Calu3 (cell line): ENCODE measurements at regions not wholly inside any gene's neighbourhood (a gene's known extent, or its start where the extent isn't known, plus 50 kb on each side); places are given as distances from the start of the nearest gene placed in this dataset.

Source experiments
- BruUV-seq: library from RNA; stranded (reverse); fragments of 400-500 nt; replicated peaks from 2 replicates; lab custom pipeline; 2021; lab: Mats Ljungman, UMichigan
- CTCF ChIA-PET: fragments of 300-600 bp; sonication (Branson Sonifier 250); formaldehyde crosslinking; loops from one replicate; lab custom pipeline; 2022; ENCODE audit warnings: antibody characterized with exemption; lab: Charles Lee
- DNase-seq: peaks from one replicate; pipeline ENCODE4 v3.0.0; 2022
- H3K27ac Mint-ChIP-seq: one replicate; pipeline ENCODE4 v1.8.0; 2022; ENCODE audit warnings: mixed read lengths; ENCODE audit not compliant: unreplicated experiment
- H3K27me3 Mint-ChIP-seq: one replicate; pipeline ENCODE4 v1.8.0; 2022; ENCODE audit warnings: mixed read lengths; ENCODE audit not compliant: unreplicated experiment
- H3K36me3 Mint-ChIP-seq: one replicate; pipeline ENCODE4 v1.8.0; 2022; ENCODE audit warnings: mild to moderate bottlenecking, moderate library complexity, mixed read lengths; ENCODE audit not compliant: insufficient read depth, unreplicated experiment
- H3K4me1 Mint-ChIP-seq: one replicate; pipeline ENCODE4 v1.8.0; 2022; ENCODE audit warnings: mild to moderate bottlenecking, low read depth, mixed read lengths; ENCODE audit not compliant: unreplicated experiment
- H3K4me3 Mint-ChIP-seq: one replicate; pipeline ENCODE4 v1.8.0; 2022; ENCODE audit warnings: mild to moderate bottlenecking, low read depth, moderate library complexity, mixed read lengths; ENCODE audit not compliant: unreplicated experiment
- H3K9me3 Mint-ChIP-seq: one replicate; pipeline ENCODE4 v1.8.0; 2022; ENCODE audit warnings: low read depth, mixed read lengths; ENCODE audit not compliant: unreplicated experiment
- intact Hi-C: fragments of 100-400 bp; cut with micrococcal nuclease; formaldehyde crosslinking; loops from one replicate; pipeline ENCODE4 v1.10.0; 2022; ENCODE audit not compliant: unreplicated experiment
- TF ChIP-seq, protein P1 (sequence below): fragments of 200-600 bp; IDR thresholded peaks from one replicate; pipeline ENCODE4 v1.8.0; 2022; ENCODE audit warnings: antibody characterized with exemption; ENCODE audit not compliant: unreplicated experiment

DNA sequence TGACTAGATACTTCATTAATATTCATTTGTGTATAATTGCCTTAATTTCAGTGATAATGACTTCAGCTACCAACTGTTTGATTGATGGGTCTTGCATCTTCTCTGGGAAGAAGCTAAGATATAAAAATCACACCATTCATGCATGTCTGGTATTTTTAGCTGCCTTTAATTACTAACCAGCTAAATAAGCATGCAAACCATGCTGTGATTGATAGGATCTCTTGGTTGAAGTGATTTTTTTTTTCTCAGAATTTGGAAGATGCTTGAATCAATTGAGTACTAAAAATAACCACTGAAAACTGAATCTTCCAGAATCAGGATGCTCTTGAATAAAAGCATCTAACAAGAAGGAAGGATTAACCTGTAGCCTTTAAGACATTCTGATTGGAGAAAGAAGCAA is 668.8 kb downstream of the TDRD15 start:
- TF ChIP-seq, protein P1, sequence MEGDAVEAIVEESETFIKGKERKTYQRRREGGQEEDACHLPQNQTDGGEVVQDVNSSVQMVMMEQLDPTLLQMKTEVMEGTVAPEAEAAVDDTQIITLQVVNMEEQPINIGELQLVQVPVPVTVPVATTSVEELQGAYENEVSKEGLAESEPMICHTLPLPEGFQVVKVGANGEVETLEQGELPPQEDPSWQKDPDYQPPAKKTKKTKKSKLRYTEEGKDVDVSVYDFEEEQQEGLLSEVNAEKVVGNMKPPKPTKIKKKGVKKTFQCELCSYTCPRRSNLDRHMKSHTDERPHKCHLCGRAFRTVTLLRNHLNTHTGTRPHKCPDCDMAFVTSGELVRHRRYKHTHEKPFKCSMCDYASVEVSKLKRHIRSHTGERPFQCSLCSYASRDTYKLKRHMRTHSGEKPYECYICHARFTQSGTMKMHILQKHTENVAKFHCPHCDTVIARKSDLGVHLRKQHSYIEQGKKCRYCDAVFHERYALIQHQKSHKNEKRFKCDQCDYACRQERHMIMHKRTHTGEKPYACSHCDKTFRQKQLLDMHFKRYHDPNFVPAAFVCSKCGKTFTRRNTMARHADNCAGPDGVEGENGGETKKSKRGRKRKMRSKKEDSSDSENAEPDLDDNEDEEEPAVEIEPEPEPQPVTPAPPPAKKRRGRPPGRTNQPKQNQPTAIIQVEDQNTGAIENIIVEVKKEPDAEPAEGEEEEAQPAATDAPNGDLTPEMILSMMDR = no peak
- Mint-ChIP-seq H3K36me3 (no peaks in the 10 kb centered on the region), H3K4me1 (no peaks in the 10 kb centered on the region), H3K4me3 (no peak overlapping the region), H3K27ac (no peak overlapping the region), H3K27me3 (no peaks in the 10 kb centered on the region), H3K9me3 (peaks cover 27% of the 10 kb centered on the region)
- DNase-seq = no peak
- intact Hi-C loops = no loop called here
- CTCF ChIA-PET = no interaction called here
- BruUV-seq = no TSS peak

DNA sequence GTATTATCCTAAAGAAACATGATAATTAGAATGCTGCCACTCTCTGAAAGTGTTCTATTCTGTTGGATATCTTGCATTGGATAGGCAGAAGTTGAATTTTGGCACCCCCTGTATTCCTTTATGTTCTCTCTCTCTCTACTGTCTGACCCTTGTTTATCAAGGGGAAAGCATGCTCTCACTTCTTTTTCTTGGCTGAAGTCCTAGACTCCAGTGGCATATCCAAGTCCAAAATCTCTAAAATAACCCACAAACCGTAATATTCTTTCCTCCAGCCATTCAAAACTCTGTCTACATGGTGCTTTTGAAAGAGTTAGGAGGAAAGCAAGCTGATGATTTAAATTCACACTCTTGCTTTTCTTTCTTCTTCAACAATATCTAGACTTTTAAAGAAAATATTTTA is 669.7 kb downstream of the TDRD15 start:
- no peak for DNase-seq
- TF ChIP-seq, protein P1 = no peak
- Mint-ChIP-seq H3K4me3 (no peak overlapping the region), H3K27ac (no peak overlapping the region), H3K4me1 (no peaks in the 10 kb centered on the region), H3K36me3 (no peaks in the 10 kb centered on the region), H3K27me3 (no peaks in the 10 kb centered on the region), H3K9me3 (peaks cover 26% of the 10 kb centered on the region)
- intact Hi-C loops = no loop called here
- no TSS peak for BruUV-seq
- CTCF ChIA-PET = no interaction called here

DNA sequence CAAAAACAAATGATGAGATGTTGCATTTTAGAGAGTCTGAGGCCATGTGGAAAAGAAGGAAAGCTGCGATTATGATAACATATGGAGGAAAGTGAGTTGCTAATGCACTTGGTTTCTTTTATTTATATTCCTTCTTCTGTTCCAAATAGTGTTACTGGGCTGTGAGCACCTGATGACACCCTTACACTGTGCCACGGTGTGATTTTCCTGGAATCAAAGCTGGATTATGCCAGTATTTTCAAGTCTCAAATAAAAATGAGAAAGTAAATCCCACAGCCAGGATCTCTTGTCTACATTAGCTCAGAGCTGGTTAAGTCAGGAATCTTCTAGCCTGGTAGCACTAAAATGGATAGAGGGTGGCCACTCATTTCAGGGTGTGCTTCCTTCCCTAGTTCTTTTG is 670.8 kb downstream of the TDRD15 start:
- H3K36me3 Mint-ChIP-seq = no peaks in the 10 kb centered on the region
- no peak overlapping the region for H3K27ac Mint-ChIP-seq
- no peaks in the 10 kb centered on the region for H3K4me1 Mint-ChIP-seq
- H3K27me3 Mint-ChIP-seq = no peaks in the 10 kb centered on the region
- DNase-seq = no peak
- TF ChIP-seq, protein P1 = no peak
- H3K4me3 Mint-ChIP-seq = no peak overlapping the region
- BruUV-seq = no TSS peak
- intact Hi-C loops = no loop called here
- H3K9me3 Mint-ChIP-seq = peaks cover 22% of the 10 kb centered on the region
- CTCF ChIA-PET = no interaction called here

DNA sequence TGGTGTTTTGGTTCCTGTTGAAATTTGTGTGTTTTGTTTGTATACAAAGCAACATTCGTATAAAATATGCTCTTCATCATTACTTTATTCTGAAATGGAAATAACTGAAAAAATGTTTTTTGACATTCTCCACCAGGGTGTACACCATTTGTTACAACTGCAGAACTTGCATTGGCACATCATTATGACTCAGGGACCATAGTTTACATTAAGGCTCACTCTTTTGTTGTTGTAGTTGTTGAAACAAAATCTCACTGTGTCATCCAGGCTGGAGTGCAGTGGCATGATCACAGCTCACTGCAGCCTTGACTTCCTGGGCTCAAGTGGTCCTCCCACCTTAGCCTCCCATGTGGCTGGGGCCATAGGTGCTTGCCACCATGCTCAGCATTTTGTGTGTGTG is 676.6 kb downstream of the TDRD15 start:
- no peak for DNase-seq
- intact Hi-C loops = no loop called here
- no peaks in the 10 kb centered on the region for H3K27me3 Mint-ChIP-seq
- TF ChIP-seq, protein P1 = no peak
- H3K27ac Mint-ChIP-seq = no peak overlapping the region
- no peaks in the 10 kb centered on the region for H3K4me1 Mint-ChIP-seq
- CTCF ChIA-PET = no interaction called here
- no TSS peak for BruUV-seq
- H3K4me3 Mint-ChIP-seq = no peak overlapping the region
- H3K36me3 Mint-ChIP-seq = no peaks in the 10 kb centered on the region
- peaks cover 13% of the 10 kb centered on the region for H3K9me3 Mint-ChIP-seq
